Keratinocyte (primary cell): ENCODE measurements at regions not wholly inside any gene's neighbourhood (a gene's known extent, or its start where the extent isn't known, plus 50 kb on each side); places are given as distances from the start of the nearest gene placed in this dataset.
A peak's percentile ranks its signal among the peaks of the same experiment; 100 is the strongest.

ENCODE experiments used
- CTCF ChIP-seq, 3 experiments: IDR thresholded peaks in 1 of 3; conservative IDR thresholded peaks in 1 of 3; optimal IDR thresholded peaks in 1 of 3; 2 replicates in 2 of 3; 3 replicates in 1 of 3; pipeline versions ENCODE3 to v1.5.1; 2011; ENCODE audit warnings: low read length in 3 of 3, mild to moderate bottlenecking in 3 of 3, moderate library complexity in 2 of 3, control low read depth in 1 of 3, inconsistent platforms in 1 of 3; ENCODE audit not compliant: insufficient read depth in 2 of 3; ENCODE audit errors: extremely low read depth in 1 of 3
- EZH2 ChIP-seq: IDR thresholded peaks from one replicate; pipeline ENCODE4 v1.6.1; 2012; ENCODE audit warnings: inconsistent platforms, mild to moderate bottlenecking, low read length, moderate library complexity

DNA sequence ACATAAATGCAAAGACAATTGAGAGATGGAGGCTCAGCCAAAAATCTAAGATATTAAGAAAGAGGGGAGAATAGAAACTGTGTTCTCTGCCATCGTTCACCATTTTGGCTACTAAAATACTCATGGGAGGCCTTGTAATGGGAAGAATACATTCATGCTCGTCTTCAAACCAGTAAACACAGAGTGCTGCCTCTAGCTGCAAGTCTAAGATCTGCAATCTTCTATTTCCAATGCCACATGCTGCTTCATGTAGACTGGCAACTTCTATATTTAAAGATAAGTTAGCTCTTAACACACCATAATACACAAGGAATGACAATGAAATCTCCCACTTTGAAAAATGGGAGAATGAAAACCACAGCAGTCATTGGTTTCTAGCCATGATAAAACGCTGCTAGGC, 387.3 kb downstream of the HS3ST3B1 start:
- TF ChIP-seq CTCF (optimal IDR thresholded peaks at IDR 0.05 in 1 of 3, IDR thresholded peaks at IDR 0.05 in 1 of 3, conservative IDR thresholded peaks at IDR 0.05 in 1 of 3; ENCODE audit: extremely low read depth in 1 of 3, insufficient read depth in 2 of 3, low read length in 3 of 3) = peak in 2 of 3 experiments; percentile 13 to 44
- no peak for TF ChIP-seq EZH2
